Activated T-cell treated with anti-CD3 and anti-CD28 coated beads for 48 hours (primary cell): ENCODE measurements at regions not wholly inside any gene's neighbourhood (a gene's known extent, or its start where the extent isn't known, plus 50 kb on each side); places are given as distances from the start of the nearest gene placed in this dataset.
"Not testable (repeated sequence)": the region's sequence is repeated elsewhere in the genome, so short reads cannot be mapped to it uniquely, and the experiment has no call there.

Experiments
- DNase-seq: peaks from one replicate; pipeline ENCODE4 v3.0.0-alpha.2; 2020; ENCODE audit warnings: low read depth

DNA sequence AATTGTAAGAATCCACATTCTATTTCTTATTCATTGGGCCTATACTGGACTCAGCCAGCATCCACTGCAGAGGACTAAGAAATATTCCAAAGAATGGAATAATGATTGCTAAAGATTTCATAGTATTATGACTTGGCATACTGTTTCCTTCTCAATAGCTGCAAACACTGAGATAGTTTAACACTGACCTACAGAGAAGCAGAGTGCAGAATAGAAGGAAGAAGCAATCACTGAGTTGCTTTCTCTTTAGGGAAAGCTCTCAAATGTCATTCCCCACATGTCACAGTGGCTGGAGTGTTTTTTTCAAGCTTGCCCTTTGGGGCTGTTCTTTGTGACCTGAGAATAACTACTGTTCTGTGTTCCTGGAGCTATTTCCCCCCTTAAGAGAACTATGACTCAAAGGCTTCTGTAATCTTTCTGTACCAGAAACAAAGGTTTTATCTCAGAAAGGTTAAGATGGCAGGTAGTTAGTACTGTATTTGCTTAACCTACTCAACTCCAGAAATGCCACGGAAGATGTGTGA, 243.6 kb upstream of the LUZP2 start:
- no peak for DNase-seq

DNA sequence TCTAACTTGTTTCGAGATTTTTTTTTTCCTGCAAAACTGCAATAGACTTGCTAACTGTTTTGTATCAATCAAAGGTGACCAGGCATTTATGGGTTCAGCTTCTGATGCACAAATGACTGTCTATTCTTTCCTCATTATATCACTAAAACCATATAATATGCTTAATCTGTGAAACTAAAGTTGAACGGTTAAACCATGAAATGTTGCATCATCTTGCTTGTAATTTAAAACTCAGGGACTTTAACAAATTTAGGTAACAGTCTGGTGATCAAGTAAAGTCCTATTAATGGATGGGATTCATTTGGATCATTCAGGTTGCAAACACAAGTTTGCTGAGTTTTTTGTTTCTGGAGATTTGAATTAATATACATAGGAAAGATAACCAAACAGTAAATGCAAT, 232.0 kb upstream of the LUZP2 start:
- no peak for DNase-seq

DNA sequence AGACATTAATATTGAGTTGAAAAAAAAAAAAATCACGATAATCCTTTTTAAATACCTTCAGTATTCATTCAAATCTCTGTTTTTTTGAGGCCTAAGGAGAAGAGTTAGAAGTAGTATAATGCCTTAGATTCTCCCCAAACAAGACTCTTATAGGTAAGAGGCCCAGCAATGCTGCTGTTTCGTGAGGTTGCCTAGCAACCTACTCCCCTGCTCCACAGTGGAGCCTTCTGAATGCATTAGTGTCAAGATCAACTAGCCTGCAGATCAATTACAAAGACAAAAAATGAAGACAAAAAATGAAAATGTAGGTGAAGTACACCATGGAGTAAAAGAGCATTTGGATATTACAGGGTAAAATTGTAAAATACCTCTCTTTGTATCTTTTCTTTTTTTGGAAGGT, 229.8 kb upstream of the LUZP2 start:
- DNase-seq = no peak

- no peak for DNase-seq
These were observed 225.1 kb upstream of the LUZP2 start for GRCh38 chr11:24271798-24272197.

DNA sequence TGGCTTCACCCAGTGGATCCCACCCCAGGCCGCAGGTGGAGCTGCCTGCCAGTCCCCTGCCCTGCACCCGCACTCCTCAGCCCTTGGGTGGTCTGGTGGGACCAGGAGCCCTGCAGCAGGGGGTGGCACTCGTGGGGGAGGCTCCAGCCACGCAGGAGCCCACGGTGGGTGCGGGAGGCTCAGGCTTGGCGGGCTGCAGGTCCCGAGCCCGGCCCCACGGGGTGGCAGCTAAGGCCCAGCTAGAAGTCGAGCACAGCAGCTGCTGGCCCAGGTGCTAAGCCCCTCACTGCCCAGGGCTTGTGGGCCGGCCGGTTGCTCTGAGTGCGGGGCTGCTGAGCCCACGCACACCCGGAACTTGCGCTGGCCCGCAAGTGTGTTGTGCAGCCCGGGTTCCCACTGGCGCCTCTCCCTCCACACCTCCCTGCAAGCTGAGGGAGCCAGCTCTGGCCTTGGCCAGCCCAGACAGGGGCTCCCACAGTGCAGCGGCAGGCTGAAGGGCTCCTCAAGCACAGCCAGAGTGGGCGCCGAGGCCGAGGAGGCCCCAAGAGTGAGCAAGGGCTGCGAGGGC, 222.6 kb upstream of the LUZP2 start:
- DNase-seq = not testable (repeated sequence)

- DNase-seq = no peak
These were observed 210.6 kb upstream of the LUZP2 start for GRCh38 chr11:24286238-24286637.

DNA sequence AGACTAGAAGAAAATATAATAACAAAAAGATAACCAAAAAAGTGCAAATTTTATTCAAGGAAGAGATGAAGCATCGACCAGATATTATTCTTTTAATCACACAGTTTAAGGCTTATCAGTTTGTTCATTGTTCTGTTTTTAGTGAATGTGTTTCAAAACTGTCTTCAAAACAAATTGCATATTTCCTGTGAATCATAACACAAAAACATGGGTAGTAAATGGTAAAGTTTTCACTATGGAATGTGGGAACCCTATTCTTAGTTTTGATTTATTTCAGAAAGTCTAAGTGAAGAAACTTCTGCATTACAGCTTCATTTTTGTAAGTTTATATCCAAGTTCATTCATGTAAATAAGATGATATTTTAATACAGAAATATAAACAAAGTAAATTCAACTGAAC, 207.6 kb upstream of the LUZP2 start:
- no peak for DNase-seq

- no peak for DNase-seq
These were observed 202.9 kb upstream of the LUZP2 start for GRCh38 chr11:24293964-24294363.

GRCh38 chr11:24295360-24295759, 201.5 kb upstream of the LUZP2 start:
- no peak for DNase-seq

GRCh38 chr11:24297461-24297860, 199.4 kb upstream of the LUZP2 start:
- no peak for DNase-seq

GRCh38 chr11:24298146-24298545, 198.7 kb upstream of the LUZP2 start:
- no peak for DNase-seq

GRCh38 chr11:24311974-24312373, 184.9 kb upstream of the LUZP2 start:
- no peak for DNase-seq

DNA sequence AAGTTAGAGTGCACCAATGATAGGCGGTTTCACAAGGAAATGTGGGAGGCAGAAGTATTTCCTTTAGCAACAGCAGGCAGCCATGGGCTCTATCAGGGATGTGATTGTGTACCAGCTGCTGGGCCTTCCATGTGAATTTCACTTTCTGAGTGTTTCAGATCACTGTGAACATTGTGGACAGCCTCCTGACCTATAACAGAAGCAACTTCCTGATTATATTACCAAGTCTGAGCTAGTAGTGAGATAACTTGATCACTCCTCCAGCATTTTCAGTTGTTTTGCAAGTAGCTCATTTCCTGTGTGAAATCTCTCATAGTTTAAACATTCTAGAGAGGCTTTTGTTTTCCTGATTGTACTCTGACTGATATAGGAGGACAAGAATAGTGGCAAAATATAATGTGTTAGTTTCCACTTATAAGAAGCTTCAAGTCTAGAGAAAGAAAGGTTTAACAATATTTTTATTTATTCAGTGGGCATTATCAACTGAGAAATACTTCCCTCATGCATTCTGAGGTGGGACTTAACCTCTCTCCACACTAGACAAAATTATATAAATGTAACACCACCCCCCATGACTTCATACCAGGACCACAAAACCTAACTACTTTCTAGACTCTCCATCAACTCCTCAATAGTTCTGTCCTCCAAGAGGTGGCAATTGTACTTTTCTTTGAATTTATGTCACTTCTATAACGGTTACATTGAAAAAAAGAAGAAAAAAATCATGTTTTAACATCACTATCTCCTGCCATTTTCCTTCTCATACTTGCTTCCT, 184.2 kb upstream of the LUZP2 start:
- no peak for DNase-seq

DNA sequence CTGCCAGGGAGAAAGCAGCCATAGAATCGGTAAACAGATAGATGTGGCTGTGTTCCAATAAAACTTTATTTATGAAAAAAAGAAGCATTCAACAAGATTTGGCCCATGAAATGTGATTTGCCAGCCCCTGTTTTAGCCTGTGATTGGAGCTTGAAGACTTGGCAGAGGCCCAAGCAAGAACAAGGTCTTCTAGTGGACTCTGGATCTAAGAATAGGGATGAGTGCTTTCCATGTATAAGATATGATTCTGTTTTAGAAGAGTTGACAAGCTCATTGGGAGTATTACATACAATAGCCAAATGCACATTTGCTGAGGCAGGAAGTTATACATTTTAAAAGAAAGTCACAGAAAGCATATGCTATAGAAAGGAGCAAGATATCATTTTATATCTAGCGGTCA, 175.6 kb upstream of the LUZP2 start:
- no peak for DNase-seq

- DNase-seq = no peak
These were observed 172.6 kb upstream of the LUZP2 start for GRCh38 chr11:24324211-24324610.

- no peak for DNase-seq
These were observed 152.6 kb upstream of the LUZP2 start for GRCh38 chr11:24344222-24344621.

- no peak for DNase-seq
These were observed 147.9 kb upstream of the LUZP2 start for GRCh38 chr11:24348908-24349307.

- no peak for DNase-seq
These were observed 145.7 kb upstream of the LUZP2 start for GRCh38 chr11:24351179-24351578.

DNA sequence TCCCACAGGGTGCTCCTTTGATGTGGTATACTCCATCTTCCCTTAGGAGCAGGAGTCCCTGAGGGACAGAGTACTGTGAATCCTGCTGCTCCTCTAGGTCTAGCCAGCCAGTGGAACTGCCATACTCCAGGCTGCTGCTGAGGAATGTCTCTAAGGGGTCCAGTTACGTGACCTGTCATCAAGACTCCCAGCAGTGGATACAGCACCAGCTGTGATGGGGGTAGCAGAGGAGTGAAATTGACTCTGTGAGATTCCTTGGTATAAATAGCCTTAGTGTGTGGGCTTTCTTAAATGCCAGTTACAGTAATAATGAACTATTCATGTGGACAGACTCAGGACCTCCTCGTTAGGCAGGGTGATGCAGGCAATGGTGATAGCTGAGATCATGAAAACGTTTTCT, 140.4 kb upstream of the LUZP2 start:
- DNase-seq = no peak

DNA sequence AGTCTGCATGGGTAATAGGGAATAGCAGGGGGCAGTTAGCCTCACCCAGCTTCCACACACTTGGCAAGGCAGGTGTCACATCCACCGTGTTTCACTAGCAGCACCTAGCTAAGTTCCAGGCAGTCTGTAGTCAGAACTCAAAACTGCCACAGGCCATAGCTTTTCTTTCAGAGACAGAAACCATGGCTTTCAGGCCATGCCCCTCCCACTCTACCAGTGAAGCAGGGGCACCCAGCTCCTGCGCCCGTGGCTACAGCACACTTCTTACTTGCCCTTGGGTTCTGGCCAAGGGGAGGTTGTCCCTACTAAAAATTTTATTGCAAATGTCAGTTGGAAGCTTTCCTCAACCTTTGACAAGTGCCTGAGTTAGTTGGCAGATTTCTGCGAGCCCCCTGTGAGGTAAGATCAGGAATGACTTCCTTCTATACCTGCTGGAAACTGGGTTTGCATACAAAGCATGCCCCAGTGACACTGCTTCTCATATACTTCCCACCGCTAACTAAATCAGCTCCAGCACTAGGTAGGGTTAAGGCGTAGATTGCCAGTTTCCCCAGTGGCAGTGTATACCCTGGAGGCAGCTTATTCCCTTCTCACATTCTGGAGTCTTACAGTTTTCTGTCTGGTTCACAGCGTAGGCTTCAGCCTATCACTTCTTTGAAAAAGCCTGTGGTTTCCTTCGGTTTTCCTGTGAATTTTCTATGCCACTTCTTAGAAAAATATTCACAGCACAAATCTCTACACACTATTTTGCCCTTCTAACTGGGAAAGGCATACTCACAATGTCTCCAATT, 139.0 kb upstream of the LUZP2 start:
- DNase-seq = no peak

GRCh38 chr11:24372491-24372890, 124.4 kb upstream of the LUZP2 start:
- DNase-seq = no peak

DNA sequence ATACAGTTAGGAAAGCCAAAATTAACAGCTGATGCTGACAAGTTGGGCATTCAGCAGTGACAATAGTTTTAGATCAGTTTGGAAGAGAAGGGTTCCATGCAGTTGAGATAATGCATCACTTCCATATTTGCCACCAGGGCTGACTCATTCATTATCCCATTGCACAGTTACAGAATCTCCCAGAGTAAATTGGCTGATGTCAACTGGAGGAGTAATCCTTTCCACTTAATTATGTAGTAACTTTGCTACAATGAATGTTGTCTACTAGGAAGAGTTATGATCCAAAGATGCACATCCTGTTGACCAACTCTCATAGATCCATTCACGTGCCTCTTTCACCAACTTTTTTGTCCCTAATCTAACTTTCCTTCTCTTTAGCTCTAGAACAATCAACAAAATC, 123.3 kb upstream of the LUZP2 start:
- no peak for DNase-seq

- DNase-seq = no peak
These were observed 121.5 kb upstream of the LUZP2 start for GRCh38 chr11:24375351-24375750.
